ENCODE measurements at regions not wholly inside any gene's neighbourhood (a gene's known extent, or its start where the extent isn't known, plus 50 kb on each side); places are given as distances from the start of the nearest gene placed in this dataset.

GRCh38 chr1:79592707-79593106, 586.2 kb upstream of the ADGRL4 start:
- BruUV-seq (replicated peaks) = no TSS peak
- CTCF ChIA-PET = no interaction called here

GRCh38 chr1:79588719-79589118, 582.2 kb upstream of the ADGRL4 start:
- no peak overlapping the region for H3K4me3 Mint-ChIP-seq (ENCODE audit: unreplicated experiment)
- POLR2A ChIA-PET = no interaction called here
- no TSS peak for BruUV-seq (replicated peaks)

More at GRCh38 chr1:79592707-79593106, 586.2 kb upstream of the ADGRL4 start:
- Mint-ChIP-seq H3K36me3 (ENCODE audit: insufficient read depth, unreplicated experiment) (no peaks in the 10 kb centered on the region), H3K9me3 (ENCODE audit: unreplicated experiment) (no peaks in the 10 kb centered on the region), H3K4me1 (ENCODE audit: low read depth, unreplicated experiment) (no peaks in the 10 kb centered on the region), H3K27ac (ENCODE audit: unreplicated experiment) (no peak overlapping the region), H3K27me3 (ENCODE audit: insufficient read depth, unreplicated experiment) (no peaks in the 10 kb centered on the region), H3K4me3 (ENCODE audit: unreplicated experiment) (no peak overlapping the region)
- Histone ChIP-seq H3K4me1 (no peaks in the 10 kb centered on the region), H3K4me3 (ENCODE audit: low read depth, low read length) (no peak overlapping the region), H3K36me3 (ENCODE audit: control insufficient read depth, insufficient read depth, low read length) (no peaks in the 10 kb centered on the region), H3K9me3 (no peaks in the 10 kb centered on the region), H3K27me3 (replicated peaks; ENCODE audit: control insufficient read depth, insufficient read depth, low read length) (no peaks in the 10 kb centered on the region)
- no peak for TF ChIP-seq CTCF (IDR thresholded peaks at IDR 0.05; ENCODE audit: insufficient read depth in 1 of 2, low read depth in 1 of 2, low read length in 1 of 2, severe bottlenecking in 1 of 2, unreplicated experiment in 1 of 2)
- DNase-seq = no peak
- intact Hi-C loops (cut with micrococcal nuclease; ENCODE audit: unreplicated experiment) = no loop called here
- POLR2A ChIA-PET = no interaction called here

GRCh38 chr1:79587229-79587628, 580.7 kb upstream of the ADGRL4 start:
- TF ChIP-seq CTCF (IDR thresholded peaks at IDR 0.05; ENCODE audit: insufficient read depth in 1 of 2, low read depth in 1 of 2, low read length in 1 of 2, severe bottlenecking in 1 of 2, unreplicated experiment in 1 of 2) = no peak
- Histone ChIP-seq H3K36me3 (ENCODE audit: control insufficient read depth, insufficient read depth, low read length) (no peaks in the 10 kb centered on the region), H3K9me3 (no peaks in the 10 kb centered on the region), H3K4me3 (ENCODE audit: low read depth, low read length) (no peak overlapping the region), H3K4me1 (no peaks in the 10 kb centered on the region), H3K27me3 (replicated peaks; ENCODE audit: control insufficient read depth, insufficient read depth, low read length) (no peaks in the 10 kb centered on the region)
- ChIA-PET CTCF (no interaction called here), POLR2A (no interaction called here)
- Mint-ChIP-seq H3K4me1 (ENCODE audit: low read depth, unreplicated experiment) (no peaks in the 10 kb centered on the region), H3K9me3 (ENCODE audit: unreplicated experiment) (no peaks in the 10 kb centered on the region), H3K4me3 (ENCODE audit: unreplicated experiment) (no peak overlapping the region), H3K27ac (ENCODE audit: unreplicated experiment) (no peak overlapping the region), H3K27me3 (ENCODE audit: insufficient read depth, unreplicated experiment) (no peaks in the 10 kb centered on the region), H3K36me3 (ENCODE audit: insufficient read depth, unreplicated experiment) (no peaks in the 10 kb centered on the region)
- DNase-seq = no peak
- intact Hi-C loops (cut with micrococcal nuclease; ENCODE audit: unreplicated experiment) = no loop called here
- BruUV-seq (replicated peaks) = no TSS peak

More at GRCh38 chr1:79588719-79589118, 582.2 kb upstream of the ADGRL4 start:
- Mint-ChIP-seq H3K27ac (ENCODE audit: unreplicated experiment) (no peak overlapping the region), H3K4me1 (ENCODE audit: low read depth, unreplicated experiment) (no peaks in the 10 kb centered on the region), H3K36me3 (ENCODE audit: insufficient read depth, unreplicated experiment) (no peaks in the 10 kb centered on the region), H3K27me3 (ENCODE audit: insufficient read depth, unreplicated experiment) (no peaks in the 10 kb centered on the region), H3K9me3 (ENCODE audit: unreplicated experiment) (no peaks in the 10 kb centered on the region)
- intact Hi-C loops (cut with micrococcal nuclease; ENCODE audit: unreplicated experiment) = no loop called here
- no peak for TF ChIP-seq CTCF (IDR thresholded peaks at IDR 0.05; ENCODE audit: insufficient read depth in 1 of 2, low read depth in 1 of 2, low read length in 1 of 2, severe bottlenecking in 1 of 2, unreplicated experiment in 1 of 2)
- Histone ChIP-seq H3K36me3 (ENCODE audit: control insufficient read depth, insufficient read depth, low read length) (no peaks in the 10 kb centered on the region), H3K4me1 (no peaks in the 10 kb centered on the region), H3K27me3 (replicated peaks; ENCODE audit: control insufficient read depth, insufficient read depth, low read length) (no peaks in the 10 kb centered on the region), H3K4me3 (ENCODE audit: low read depth, low read length) (no peak overlapping the region), H3K9me3 (no peaks in the 10 kb centered on the region)
- DNase-seq = no peak
- CTCF ChIA-PET = no interaction called here

All from Caco-2 (cell line).